Daoy (cell line): ENCODE measurements at regions not wholly inside any gene's neighbourhood (a gene's known extent, or its start where the extent isn't known, plus 50 kb on each side); places are given as distances from the start of the nearest gene placed in this dataset.

ENCODE experiments used
- DNase-seq: peaks from one replicate; pipeline ENCODE4 v3.0.0-alpha.2; 2015; ENCODE audit warnings: low read depth

DNA sequence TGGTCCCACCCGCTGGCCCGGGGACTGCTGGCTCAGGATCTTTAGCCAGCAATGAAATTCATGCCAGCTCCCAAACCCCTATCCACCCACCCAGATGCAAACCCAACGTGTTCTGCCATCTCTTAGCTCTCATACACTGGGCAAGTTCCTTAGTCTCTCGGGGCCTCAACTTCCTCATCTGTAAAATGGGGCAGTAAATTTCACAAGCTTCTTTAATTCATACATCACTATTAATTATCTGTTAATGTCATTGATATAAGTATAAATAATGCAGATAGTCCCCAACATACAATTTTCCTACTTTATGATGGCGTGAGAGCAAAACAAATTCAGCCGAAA is 398.7 kb downstream of the SOX9 start:
- DNase-seq = no peak

- DNase-seq = no peak
Observed at GRCh38 chr17:72520665-72521303, 400.0 kb downstream of the SOX9 start.

DNA sequence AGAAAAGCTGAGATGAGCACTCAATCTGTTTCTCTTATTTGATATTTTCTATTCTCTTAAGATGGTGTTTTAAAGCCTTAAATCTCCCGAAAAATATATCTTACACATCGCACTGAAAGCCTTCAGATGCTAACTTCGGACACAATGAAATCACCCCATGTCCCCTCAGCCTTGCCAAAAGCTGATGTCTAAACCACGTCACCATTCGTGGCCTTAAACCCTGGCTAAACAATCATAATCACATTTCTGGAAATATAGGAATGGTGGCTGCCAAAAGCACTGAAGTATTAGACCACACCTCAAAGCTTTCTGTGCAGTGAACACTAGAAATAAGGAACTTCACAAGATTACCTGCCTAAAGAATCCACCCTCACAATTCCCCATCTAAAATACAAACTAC is 402.7 kb downstream of the SOX9 start:
- no peak for DNase-seq

GRCh38 chr17:72525225-72526015 is 404.6 kb downstream of the SOX9 start:
- DNase-seq = no peak

DNA sequence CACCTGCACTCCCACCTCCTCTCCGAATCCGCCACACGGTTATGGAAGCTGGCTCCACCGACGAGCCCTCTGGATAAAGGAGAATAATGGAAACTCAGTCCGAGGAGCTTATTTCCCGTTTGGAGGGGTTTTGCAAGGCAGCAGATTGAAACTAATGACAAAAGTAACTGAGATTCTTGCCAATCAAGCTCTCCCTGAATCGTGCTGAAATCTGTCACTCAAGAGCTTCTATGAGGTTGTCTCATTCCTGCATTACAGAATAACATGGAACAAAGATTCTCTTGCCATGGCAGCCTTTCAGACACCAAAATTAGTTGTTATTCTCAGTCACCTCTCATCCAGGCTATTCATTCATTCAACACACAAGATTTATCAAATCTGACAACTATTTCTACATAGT is 405.9 kb downstream of the SOX9 start:
- DNase-seq = no peak

GRCh38 chr17:72527789-72528188 is 407.0 kb downstream of the SOX9 start:
- no peak for DNase-seq

DNA sequence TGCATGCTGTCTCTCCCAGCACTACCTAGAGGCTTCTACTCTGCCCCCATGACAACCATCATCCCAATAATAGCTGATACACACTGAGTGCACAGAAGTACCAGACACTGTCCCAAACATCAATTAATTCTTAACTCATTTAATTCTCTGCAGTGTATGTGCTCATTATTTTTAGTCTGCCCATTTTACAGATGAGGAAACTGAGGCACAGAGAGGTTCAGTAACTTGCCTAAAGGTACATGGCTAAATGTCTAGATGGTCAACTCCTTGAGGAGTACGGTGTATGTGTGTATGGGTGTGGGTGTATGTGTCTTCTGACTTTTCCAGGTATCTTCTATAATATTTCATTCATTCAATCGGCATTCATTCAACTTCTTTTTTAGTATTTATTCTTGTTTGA is 407.9 kb downstream of the SOX9 start:
- DNase-seq = no peak

GRCh38 chr17:72529386-72529785 is 408.6 kb downstream of the SOX9 start:
- no peak for DNase-seq

DNA sequence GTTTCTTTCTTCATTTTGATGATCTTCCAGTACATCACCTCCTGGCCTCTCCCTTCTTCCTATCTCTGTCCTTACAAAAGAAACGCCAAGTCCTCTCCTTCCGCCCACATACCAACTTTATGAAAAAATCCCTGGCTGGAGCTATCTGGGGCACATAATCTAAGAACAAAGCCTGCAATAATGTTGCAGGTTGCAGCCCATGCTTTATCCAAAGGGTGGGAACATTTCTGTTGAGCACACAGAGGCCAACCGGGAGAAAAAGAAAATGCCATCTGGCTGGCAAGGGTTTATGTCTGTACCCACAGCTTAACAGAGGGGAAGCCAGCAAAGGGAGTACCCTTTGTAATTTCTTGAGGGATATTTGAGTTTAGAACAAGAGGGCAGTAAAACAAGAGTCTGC is 409.6 kb downstream of the SOX9 start:
- DNase-seq = no peak

- no peak for DNase-seq
Observed at GRCh38 chr17:72531729-72532128, 410.9 kb downstream of the SOX9 start.

DNA sequence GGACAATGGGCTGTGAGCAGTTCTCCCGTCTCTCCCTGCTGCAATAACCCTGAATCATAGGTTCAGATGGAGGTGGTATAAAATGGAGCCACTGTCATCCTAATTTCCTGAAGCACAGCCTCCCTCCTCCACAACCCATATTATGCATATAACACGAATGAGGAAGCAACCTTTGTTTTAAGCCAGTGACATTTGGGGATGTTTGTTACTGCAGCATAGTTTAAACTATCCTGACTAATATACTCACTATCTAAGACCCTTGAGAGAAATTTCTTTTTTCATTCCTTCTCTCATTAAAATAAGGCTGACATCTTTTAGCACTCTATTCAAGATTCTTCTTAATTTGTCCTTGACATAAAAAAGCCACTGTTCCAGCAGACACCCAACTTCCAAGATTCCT is 413.4 kb downstream of the SOX9 start:
- no peak for DNase-seq

- DNase-seq = no peak
Observed at GRCh38 chr17:72534776-72535175, 414.0 kb downstream of the SOX9 start.

DNA sequence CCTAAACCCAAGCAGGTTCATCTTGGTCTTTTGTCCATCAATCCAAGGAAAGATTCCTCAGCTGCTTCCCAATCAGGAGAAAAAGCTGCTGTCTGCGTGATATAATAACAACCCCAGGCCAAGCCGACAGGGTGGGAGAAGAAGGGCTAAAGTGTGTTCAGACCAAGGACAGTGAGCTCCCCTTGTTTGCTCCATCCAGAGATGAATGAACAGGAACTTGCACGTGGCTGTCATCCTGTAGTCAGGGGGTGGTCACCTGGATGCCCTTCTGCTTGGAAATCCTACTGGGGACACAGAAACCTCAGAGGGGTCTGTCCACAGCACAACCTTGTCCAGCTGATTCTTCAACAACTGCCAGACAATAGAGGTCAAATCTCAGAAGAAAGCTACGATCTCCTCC is 414.5 kb downstream of the SOX9 start:
- no peak for DNase-seq

DNA sequence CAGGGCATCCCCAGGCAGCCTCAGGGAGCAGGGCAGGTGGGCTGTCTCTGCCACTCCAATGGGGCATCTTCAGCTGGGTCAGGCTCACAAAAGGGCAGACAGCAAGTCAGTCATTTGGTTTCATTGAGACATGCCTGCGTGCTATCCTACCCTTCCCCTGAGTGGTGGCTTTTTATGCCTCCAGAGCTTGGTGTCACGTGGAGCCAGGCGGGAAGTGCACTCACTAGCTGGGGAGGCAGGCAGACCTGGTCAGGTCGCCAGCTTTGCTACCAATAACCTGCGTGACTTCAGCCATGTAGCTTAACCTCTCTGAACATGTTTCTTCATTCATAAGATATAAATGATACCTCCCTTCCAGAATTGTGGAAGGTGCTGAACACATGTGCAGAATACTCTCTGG is 415.0 kb downstream of the SOX9 start:
- no peak for DNase-seq

- DNase-seq = no peak
Observed at GRCh38 chr17:72536788-72537187, 416.0 kb downstream of the SOX9 start.

GRCh38 chr17:72538443-72538842 is 417.6 kb downstream of the SOX9 start:
- DNase-seq = no peak

DNA sequence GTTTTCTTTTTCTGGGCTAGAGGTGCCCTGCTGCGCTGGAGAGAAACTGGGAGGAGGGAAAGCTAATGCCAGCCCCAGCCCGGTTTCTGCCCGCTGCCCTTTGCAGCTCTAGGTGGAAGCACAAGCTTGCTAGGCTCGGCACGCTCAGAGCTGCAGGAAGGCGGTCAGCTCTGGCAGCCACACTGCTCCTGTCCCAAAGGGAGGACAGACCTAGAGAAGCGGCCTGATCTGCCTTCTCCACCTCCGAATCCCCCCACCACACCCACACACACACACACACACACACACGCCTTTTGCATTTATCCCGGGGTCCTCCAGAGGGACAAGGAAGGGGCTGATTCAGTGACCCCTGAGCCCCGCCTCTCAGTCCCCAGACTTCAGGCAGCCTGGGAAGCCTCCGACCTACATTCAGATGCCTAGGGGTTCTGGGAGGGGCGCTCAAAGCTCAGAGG is 418.1 kb downstream of the SOX9 start:
- DNase-seq = no peak

DNA sequence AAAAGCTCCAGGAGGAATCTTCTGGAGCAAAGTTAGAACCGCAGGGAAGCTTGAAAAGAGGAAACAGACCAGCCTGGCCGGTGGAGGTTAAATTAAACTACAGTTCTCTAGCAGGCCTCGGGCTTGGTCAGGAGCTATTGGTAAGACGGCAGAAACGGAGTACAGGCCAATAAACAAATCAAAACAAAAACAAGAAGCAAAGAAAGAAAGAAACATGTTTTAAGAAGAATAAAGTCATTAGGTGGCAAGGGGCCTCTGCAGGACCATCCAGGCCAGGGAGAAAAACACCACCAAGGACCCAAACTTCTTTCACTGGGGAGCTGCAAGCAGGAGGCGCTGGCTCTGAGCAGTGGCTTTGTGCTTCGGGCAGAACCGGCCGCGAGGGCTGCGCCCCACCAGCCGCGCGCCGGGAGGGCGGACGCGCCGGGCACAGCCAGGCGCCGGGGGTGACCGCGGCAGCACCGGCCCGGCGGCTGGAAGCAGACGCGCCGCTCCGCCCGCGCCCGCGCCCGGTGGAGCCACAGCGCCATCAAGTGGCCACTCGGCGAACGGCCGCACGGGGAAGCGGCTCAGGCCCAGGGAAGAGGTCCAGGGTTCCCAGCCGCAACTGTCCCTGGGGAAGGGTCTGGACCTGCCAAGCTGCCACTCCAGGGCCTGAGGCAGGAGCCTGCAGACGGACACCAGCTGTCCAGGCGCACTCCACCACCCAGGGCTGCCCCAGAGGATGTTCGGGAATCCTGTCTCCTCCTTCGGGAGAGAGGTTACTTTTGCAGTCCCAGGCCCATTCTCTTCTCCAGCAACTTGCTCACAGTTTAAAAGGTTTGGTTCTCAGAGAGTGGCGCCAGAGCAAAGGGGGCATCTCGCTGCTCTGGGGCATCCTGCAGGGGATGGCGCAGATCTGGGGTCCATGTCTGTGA is 419.4 kb downstream of the SOX9 start:
- peak; percentile 90 for DNase-seq

DNA sequence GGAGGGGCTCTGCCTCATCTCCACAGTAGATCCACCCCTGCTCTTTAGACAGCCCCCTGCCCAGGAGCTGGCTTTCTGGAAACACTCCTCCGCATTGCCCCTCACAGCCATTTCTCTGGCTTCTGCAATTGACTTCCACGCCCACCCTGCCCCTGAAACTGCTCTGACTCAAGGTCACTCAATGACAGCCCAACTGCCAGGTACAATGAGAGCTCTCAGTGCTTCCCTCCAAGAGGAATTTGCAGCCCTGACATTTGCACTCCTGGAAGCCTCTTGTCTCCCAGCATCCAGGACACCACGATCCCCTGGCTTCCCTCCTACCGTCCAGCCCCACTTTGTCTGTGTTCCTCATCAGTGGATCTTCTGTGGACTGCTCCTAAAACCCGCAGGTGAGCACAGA is 421.5 kb downstream of the SOX9 start:
- no peak for DNase-seq

DNA sequence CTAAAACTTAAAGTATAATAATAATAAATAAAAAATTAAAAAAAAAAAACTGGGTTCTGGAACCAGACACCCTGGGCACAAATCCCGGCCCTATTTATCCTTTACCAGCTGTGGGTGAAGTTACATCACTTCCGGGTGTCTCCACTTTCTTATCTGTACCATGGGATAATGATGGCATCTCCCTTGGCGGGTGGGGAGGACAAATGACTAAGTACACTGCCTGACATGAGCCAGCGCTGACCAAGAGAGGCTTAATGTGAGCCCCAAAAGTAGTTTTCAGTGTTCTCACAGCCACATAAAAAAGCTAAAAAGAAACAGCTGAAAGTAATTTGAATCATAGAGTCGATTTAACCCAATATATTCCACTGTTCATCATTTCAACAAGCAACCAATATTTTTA is 424.9 kb downstream of the SOX9 start:
- no peak for DNase-seq

GRCh38 chr17:72553051-72553755 is 432.4 kb downstream of the SOX9 start:
- no peak for DNase-seq

DNA sequence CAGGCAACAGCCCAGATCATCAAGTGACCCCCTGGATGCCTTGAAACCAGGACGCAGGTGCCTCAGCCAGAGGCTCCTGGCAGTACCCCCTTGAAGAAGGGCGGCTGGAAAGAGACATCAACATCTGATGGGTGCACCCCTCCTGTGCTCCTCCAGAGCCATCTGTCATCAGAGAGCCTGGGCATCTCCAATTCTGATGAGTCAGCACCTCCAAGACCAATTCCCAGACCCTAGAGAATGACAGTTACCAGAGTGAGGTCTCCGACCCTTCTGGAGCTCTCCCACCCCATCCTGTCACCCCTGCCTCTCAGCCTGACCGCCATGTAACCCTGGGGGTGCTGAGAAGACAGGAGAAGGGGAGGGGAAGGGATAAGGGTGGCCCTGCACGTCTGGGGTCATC is 433.7 kb downstream of the SOX9 start:
- no peak for DNase-seq
